ENCODE measurements at regions not wholly inside any gene's neighbourhood (a gene's known extent, or its start where the extent isn't known, plus 50 kb on each side); places are given as distances from the start of the nearest gene placed in this dataset.
"Not testable (repeated sequence)": the region's sequence is repeated elsewhere in the genome, so short reads cannot be mapped to it uniquely, and the experiment has no call there.

DNA sequence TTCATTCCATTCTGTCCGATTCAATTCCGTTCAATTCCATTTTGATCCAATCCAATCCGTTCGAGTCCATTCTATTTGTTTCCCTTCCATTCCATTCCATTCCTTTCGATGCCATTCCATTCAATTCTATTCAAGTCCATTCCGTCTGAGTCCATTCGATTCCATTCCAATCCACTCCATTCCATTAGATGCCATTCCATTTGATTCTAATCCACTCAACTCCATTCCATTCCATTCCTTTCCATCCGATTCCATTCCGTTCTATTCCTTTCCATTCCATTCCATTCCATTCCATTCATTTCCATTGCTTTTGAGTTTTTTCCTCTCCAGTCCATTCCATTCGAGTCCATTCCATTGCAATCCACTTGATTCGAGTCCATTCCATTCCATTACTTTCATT is 2589.3 kb upstream of the TPTE start:
- H3K9me3 ChIP-seq (ENCODE audit: control insufficient read depth in 4 of 4, insufficient read depth in 3 of 4, low read length in 3 of 4): peaks cover 14 to 87% (median 42%) of the 10 kb centered on the region in 4 donors

DNA sequence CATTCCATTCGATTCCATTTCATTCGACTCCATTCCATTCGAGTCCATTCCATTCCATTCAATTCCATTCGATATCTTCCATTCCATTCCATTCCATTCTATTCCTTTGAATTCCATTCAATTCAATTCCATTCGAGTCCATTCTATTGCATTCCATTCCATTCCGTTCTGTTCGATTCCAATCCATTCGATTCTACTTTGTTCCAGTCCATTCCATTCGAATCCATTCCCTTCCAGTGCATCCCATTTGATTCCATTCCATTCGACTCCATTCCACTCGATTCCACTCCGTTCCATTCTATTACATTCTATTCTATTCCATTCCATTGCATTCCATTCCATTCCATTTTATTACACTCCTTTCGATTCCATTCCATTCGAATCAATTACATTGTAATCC is 2588.5 kb upstream of the TPTE start:
- not testable (repeated sequence) for H3K27ac ChIP-seq (ENCODE audit: low read depth in 1 of 2, low read length in 1 of 2); H3K36me3 ChIP-seq (ENCODE audit: control insufficient read depth in 4 of 4, insufficient read depth in 4 of 4, low read length in 4 of 4); H3K27me3 ChIP-seq (ENCODE audit: control insufficient read depth in 3 of 3, insufficient read depth in 3 of 3, low read length in 2 of 3); DNase-seq; H3K4me3 ChIP-seq; H3K4me1 ChIP-seq (ENCODE audit: control insufficient read depth in 5 of 5, insufficient read depth in 5 of 5, low read length in 5 of 5); H3K9ac ChIP-seq (ENCODE audit: insufficient read depth in 1 of 2, low read length in 2 of 2); ATAC-seq (ENCODE audit: insufficient read depth, low FRiP score)
- peaks cover 14 to 87% (median 40%) of the 10 kb centered on the region in 4 donors for H3K9me3 ChIP-seq (ENCODE audit: control insufficient read depth in 4 of 4, insufficient read depth in 3 of 4, low read length in 3 of 4)
- WGBS, 2 donors: 75 to 76% methylated on average over 14 of the region's 14 CpGs

More for the DNA sequence above, 2589.3 kb upstream of the TPTE start:
- not testable (repeated sequence) for H3K4me1 ChIP-seq (ENCODE audit: control insufficient read depth in 5 of 5, insufficient read depth in 5 of 5, low read length in 5 of 5); H3K36me3 ChIP-seq (ENCODE audit: control insufficient read depth in 4 of 4, insufficient read depth in 4 of 4, low read length in 4 of 4); H3K9ac ChIP-seq (ENCODE audit: insufficient read depth in 1 of 2, low read length in 2 of 2); ATAC-seq (ENCODE audit: insufficient read depth, low FRiP score); H3K27me3 ChIP-seq (ENCODE audit: control insufficient read depth in 3 of 3, insufficient read depth in 3 of 3, low read length in 2 of 3); DNase-seq; H3K4me3 ChIP-seq; H3K27ac ChIP-seq (ENCODE audit: low read depth in 1 of 2, low read length in 1 of 2)
- WGBS, 2 donors: 71 to 74% methylated on average over 11 of the region's 11 CpGs

DNA sequence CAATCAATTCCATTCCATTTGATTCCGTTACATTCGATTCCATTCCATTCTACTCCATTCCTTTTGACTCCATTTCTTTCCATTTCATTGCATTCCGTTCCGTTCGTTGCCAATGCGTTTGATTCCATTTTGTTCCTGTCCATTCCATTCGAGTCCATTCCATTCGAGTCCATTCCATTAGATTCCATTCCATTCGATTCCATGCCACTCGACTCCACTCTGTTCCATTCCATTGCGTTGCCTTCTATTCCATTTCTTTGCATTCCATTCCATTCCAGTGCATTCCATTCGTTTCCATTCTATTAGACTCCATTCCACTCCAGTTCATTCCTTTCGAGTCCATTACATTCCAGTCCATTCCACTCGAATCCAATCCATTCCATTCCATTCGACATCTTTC is 2587.5 kb upstream of the TPTE start:
- H3K27me3 ChIP-seq (ENCODE audit: control insufficient read depth in 3 of 3, insufficient read depth in 3 of 3, low read length in 2 of 3): no peaks in the 10 kb centered on the region
- no peak overlapping the region for H3K9ac ChIP-seq (ENCODE audit: insufficient read depth in 1 of 2, low read length in 2 of 2)
- ATAC-seq (ENCODE audit: insufficient read depth, low FRiP score) (no peak), DNase-seq (no peak)
- H3K4me1 ChIP-seq (ENCODE audit: control insufficient read depth in 5 of 5, insufficient read depth in 5 of 5, low read length in 5 of 5): no peaks in the 10 kb centered on the region
- 74 to 79% methylated on average over 15 of the region's 15 CpGs for WGBS, 2 donors
- no peak overlapping the region for H3K27ac ChIP-seq (ENCODE audit: low read depth in 1 of 2, low read length in 1 of 2)
- H3K4me3 ChIP-seq: no peak overlapping the region
- H3K9me3 ChIP-seq (ENCODE audit: control insufficient read depth in 4 of 4, insufficient read depth in 3 of 4, low read length in 3 of 4): peaks cover 17 to 87% (median 43%) of the 10 kb centered on the region in 4 donors
- no peaks in the 10 kb centered on the region for H3K36me3 ChIP-seq (ENCODE audit: control insufficient read depth in 4 of 4, insufficient read depth in 4 of 4, low read length in 4 of 4)
- TF ChIP-seq, protein P1, sequence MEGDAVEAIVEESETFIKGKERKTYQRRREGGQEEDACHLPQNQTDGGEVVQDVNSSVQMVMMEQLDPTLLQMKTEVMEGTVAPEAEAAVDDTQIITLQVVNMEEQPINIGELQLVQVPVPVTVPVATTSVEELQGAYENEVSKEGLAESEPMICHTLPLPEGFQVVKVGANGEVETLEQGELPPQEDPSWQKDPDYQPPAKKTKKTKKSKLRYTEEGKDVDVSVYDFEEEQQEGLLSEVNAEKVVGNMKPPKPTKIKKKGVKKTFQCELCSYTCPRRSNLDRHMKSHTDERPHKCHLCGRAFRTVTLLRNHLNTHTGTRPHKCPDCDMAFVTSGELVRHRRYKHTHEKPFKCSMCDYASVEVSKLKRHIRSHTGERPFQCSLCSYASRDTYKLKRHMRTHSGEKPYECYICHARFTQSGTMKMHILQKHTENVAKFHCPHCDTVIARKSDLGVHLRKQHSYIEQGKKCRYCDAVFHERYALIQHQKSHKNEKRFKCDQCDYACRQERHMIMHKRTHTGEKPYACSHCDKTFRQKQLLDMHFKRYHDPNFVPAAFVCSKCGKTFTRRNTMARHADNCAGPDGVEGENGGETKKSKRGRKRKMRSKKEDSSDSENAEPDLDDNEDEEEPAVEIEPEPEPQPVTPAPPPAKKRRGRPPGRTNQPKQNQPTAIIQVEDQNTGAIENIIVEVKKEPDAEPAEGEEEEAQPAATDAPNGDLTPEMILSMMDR (IDR thresholded peaks at IDR 0.05; ENCODE audit: control extremely low read depth, extremely low read depth): no peak

DNA sequence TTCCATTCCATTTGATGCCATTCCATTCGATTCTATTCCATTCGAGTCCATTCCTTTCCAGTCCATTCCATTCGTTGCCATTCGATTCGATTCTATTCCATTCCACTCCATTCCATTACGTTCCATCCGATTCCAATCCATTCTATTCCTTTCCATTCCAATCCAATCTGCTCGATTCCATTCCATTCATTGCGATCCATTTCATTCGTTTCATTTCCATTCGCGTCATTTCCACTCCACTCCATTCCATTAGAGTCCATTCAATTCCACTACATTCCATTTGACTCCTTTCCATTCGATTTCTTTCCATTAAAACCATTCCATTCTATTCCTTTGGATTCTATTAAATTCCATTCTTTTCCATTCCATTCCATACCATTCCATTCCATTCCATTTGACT is 2584.1 kb upstream of the TPTE start:
- H3K27me3 ChIP-seq (ENCODE audit: control insufficient read depth in 3 of 3, insufficient read depth in 3 of 3, low read length in 2 of 3); H3K4me3 ChIP-seq; ATAC-seq (ENCODE audit: insufficient read depth, low FRiP score); H3K36me3 ChIP-seq (ENCODE audit: control insufficient read depth in 4 of 4, insufficient read depth in 4 of 4, low read length in 4 of 4); H3K27ac ChIP-seq (ENCODE audit: low read depth in 1 of 2, low read length in 1 of 2); DNase-seq; H3K4me1 ChIP-seq (ENCODE audit: control insufficient read depth in 5 of 5, insufficient read depth in 5 of 5, low read length in 5 of 5); H3K9ac ChIP-seq (ENCODE audit: insufficient read depth in 1 of 2, low read length in 2 of 2): not testable (repeated sequence)
- H3K9me3 ChIP-seq (ENCODE audit: control insufficient read depth in 4 of 4, insufficient read depth in 3 of 4, low read length in 3 of 4): peaks cover 16 to 95% (median 46%) of the 10 kb centered on the region in 4 donors
- 71 to 80% methylated on average over 13 of the region's 13 CpGs for WGBS, 2 donors

DNA sequence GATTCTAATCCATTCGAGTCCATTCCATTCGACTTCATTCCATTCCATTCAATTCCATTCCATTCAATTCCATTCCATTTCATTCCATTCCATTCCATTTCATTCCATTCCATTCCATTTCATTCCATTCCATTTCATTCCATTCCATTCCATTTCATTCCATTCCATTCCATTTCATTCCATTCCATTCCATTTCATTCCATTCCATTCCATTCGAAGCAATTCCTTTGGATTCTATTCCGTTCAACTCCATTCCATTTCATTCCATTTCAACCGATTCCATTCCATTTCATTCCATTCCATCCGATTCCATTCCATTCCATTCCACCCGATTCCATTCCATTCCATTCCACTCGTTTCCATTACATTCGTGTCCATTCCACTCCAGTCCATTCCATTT is 2583.2 kb upstream of the TPTE start:
- H3K27me3 ChIP-seq (ENCODE audit: control insufficient read depth in 3 of 3, insufficient read depth in 3 of 3, low read length in 2 of 3); H3K9ac ChIP-seq (ENCODE audit: insufficient read depth in 1 of 2, low read length in 2 of 2); H3K27ac ChIP-seq (ENCODE audit: low read depth in 1 of 2, low read length in 1 of 2); DNase-seq; ATAC-seq (ENCODE audit: insufficient read depth, low FRiP score); H3K4me3 ChIP-seq; H3K4me1 ChIP-seq (ENCODE audit: control insufficient read depth in 5 of 5, insufficient read depth in 5 of 5, low read length in 5 of 5); H3K36me3 ChIP-seq (ENCODE audit: control insufficient read depth in 4 of 4, insufficient read depth in 4 of 4, low read length in 4 of 4): not testable (repeated sequence)
- peaks cover 20 to 95% (median 46%) of the 10 kb centered on the region in 4 donors for H3K9me3 ChIP-seq (ENCODE audit: control insufficient read depth in 4 of 4, insufficient read depth in 3 of 4, low read length in 3 of 4)
- 74 to 77% methylated on average over 9 of the region's 9 CpGs for WGBS, 2 donors

DNA sequence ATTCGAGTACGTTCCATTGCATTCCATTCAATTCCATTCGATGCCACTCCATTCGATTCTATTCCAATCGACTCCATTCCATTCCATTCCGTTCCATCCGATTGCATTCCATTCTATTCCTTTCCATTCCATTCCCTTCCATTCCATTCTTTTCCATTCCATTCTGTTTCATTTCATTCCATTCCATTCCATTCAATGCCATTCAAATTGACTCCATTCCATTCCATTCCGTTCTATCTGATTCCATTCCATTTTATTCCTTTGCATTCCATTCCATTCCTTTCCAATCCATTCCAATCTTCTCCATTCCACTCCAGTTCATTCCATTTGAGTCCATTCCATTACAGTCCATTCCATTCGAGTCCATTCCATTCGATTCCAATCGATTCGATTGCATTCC is 2580.0 kb upstream of the TPTE start:
- DNase-seq; H3K27ac ChIP-seq (ENCODE audit: low read depth in 1 of 2, low read length in 1 of 2); H3K36me3 ChIP-seq (ENCODE audit: control insufficient read depth in 4 of 4, insufficient read depth in 4 of 4, low read length in 4 of 4); ATAC-seq (ENCODE audit: insufficient read depth, low FRiP score); H3K9ac ChIP-seq (ENCODE audit: insufficient read depth in 1 of 2, low read length in 2 of 2); H3K27me3 ChIP-seq (ENCODE audit: control insufficient read depth in 3 of 3, insufficient read depth in 3 of 3, low read length in 2 of 3); H3K4me1 ChIP-seq (ENCODE audit: control insufficient read depth in 5 of 5, insufficient read depth in 5 of 5, low read length in 5 of 5); H3K4me3 ChIP-seq: not testable (repeated sequence)
- 77 to 81% methylated on average over 12 of the region's 12 CpGs for WGBS, 2 donors
- H3K9me3 ChIP-seq (ENCODE audit: control insufficient read depth in 4 of 4, insufficient read depth in 3 of 4, low read length in 3 of 4): peaks cover 27 to 90% (median 53%) of the 10 kb centered on the region in 4 donors

DNA sequence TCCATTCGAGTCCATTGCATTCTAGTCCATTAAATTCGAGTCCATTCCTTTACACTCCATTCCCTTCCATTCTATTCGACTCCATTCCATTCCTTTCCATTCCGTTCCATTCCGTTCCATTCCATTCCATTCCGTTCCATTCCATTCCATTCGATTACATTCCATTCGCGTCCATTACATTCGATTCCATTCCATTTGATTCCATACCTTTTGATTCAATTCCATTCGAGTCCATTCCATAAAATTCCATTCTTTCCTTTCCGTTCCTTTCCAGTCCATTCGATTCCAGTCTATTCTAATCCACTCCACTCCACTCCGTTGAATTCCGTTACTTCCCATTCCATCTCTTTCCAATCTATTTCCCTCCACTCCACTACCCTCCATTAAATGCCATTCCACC is 2579.2 kb upstream of the TPTE start:
- WGBS, 2 donors: 70 to 73% methylated on average over 15 of the region's 15 CpGs

DNA sequence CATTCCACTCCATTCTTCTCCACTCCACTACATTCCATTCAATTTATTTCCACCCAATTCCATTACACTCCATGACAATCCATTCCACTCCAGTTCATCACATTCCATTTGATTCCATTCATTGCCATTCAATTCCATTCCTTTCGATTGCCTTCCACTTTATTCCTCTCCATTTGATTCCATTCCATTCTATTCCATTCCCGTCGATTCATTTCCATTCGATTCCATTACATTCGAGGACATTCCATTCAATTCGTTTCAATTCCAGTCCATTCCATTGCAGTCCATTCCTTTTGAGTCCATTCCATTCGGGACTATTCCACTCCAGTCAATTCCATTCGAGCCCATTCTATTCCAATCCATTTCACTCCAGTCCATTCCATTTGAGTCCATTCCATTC is 2577.8 kb upstream of the TPTE start:
- H3K27me3 ChIP-seq (ENCODE audit: control insufficient read depth in 3 of 3, insufficient read depth in 3 of 3, low read length in 2 of 3); ATAC-seq (ENCODE audit: insufficient read depth, low FRiP score); H3K27ac ChIP-seq (ENCODE audit: low read depth in 1 of 2, low read length in 1 of 2); H3K4me3 ChIP-seq; H3K4me1 ChIP-seq (ENCODE audit: control insufficient read depth in 5 of 5, insufficient read depth in 5 of 5, low read length in 5 of 5); DNase-seq; H3K36me3 ChIP-seq (ENCODE audit: control insufficient read depth in 4 of 4, insufficient read depth in 4 of 4, low read length in 4 of 4); H3K9ac ChIP-seq (ENCODE audit: insufficient read depth in 1 of 2, low read length in 2 of 2): not testable (repeated sequence)
- H3K9me3 ChIP-seq (ENCODE audit: control insufficient read depth in 4 of 4, insufficient read depth in 3 of 4, low read length in 3 of 4): peaks cover 26 to 88% (median 61%) of the 10 kb centered on the region in 4 donors
- WGBS, 2 donors: 76 to 78% methylated on average over 8 of the region's 8 CpGs

More for the DNA sequence above, 2579.2 kb upstream of the TPTE start:
- not testable (repeated sequence) for H3K9ac ChIP-seq (ENCODE audit: insufficient read depth in 1 of 2, low read length in 2 of 2); H3K4me1 ChIP-seq (ENCODE audit: control insufficient read depth in 5 of 5, insufficient read depth in 5 of 5, low read length in 5 of 5); H3K27me3 ChIP-seq (ENCODE audit: control insufficient read depth in 3 of 3, insufficient read depth in 3 of 3, low read length in 2 of 3); H3K27ac ChIP-seq (ENCODE audit: low read depth in 1 of 2, low read length in 1 of 2); ATAC-seq (ENCODE audit: insufficient read depth, low FRiP score); H3K36me3 ChIP-seq (ENCODE audit: control insufficient read depth in 4 of 4, insufficient read depth in 4 of 4, low read length in 4 of 4); DNase-seq; H3K4me3 ChIP-seq
- H3K9me3 ChIP-seq (ENCODE audit: control insufficient read depth in 4 of 4, insufficient read depth in 3 of 4, low read length in 3 of 4): peaks cover 23 to 90% (median 58%) of the 10 kb centered on the region in 4 donors
